ENCODE measurements at regions not wholly inside any gene's neighbourhood (a gene's known extent, or its start where the extent isn't known, plus 50 kb on each side); places are given as distances from the start of the nearest gene placed in this dataset.

DNA sequence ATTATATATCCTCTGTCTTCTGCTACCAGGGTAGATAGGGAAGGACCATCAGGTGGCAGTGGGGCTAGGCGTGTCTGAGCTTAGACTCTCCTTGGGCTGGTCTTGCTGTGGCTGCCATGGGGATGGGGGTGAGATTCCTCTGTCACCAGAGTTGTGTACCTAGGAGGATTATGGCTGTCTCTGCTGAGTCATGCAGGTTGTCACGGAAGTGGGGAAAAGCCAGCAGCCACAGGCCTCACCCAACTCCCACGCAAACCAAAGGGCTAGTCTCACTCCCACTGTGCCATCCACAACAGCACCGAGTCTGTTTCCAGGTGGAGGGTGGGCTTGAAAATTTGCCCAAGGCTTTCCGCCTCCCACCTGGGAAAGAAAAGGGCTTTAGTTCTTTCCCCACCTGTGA, 476.1 kb downstream of the CYLC2 start:
- H2AFZ ChIP-seq (ENCODE audit: low read depth, low read length): no peak overlapping the region
- H3K4me1 ChIP-seq (ENCODE audit: insufficient read depth, low read length): no peaks in the 10 kb centered on the region
- no peaks in the 10 kb centered on the region for H3K27me3 ChIP-seq (ENCODE audit: insufficient read depth, low read length)
- no peaks in the 10 kb centered on the region for H3K9me3 ChIP-seq (ENCODE audit: low read length)
- no peaks in the 10 kb centered on the region for H3K36me3 ChIP-seq (ENCODE audit: insufficient read depth, low read length)
- no peak overlapping the region for H3K4me3 ChIP-seq (ENCODE audit: low read length)

DNA sequence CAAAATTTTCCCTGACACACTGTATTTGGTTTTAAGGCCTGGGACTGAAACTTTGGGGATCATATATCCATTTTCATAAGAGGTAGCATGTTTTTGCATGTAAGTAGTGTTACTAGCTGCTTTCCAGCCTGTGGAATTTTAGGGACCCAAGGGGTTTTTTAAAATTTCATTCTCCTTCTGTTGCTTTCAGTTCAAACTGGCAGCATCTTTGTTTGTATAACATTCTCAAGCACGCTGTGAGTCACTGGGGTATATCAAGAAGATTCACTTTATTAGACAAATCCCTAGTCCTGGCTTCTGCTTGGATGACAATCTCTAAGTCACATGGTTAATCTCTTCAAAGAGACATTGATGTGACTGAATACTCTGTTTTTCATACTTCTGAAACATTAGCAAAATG, 479.0 kb downstream of the CYLC2 start:
- no peak overlapping the region for H3K4me3 ChIP-seq (ENCODE audit: low read length)
- H2AFZ ChIP-seq (ENCODE audit: low read depth, low read length): no peak overlapping the region
- H3K36me3 ChIP-seq (ENCODE audit: insufficient read depth, low read length): no peaks in the 10 kb centered on the region
- no peaks in the 10 kb centered on the region for H3K9me3 ChIP-seq (ENCODE audit: low read length)
- H3K27me3 ChIP-seq (ENCODE audit: insufficient read depth, low read length): no peaks in the 10 kb centered on the region
- no peaks in the 10 kb centered on the region for H3K4me1 ChIP-seq (ENCODE audit: insufficient read depth, low read length)

GRCh38 chr9:103483471-103484096, 488.5 kb downstream of the CYLC2 start:
- no peaks in the 10 kb centered on the region for H3K36me3 ChIP-seq (ENCODE audit: insufficient read depth, low read length)
- H3K9me3 ChIP-seq (ENCODE audit: low read length): no peaks in the 10 kb centered on the region
- H2AFZ ChIP-seq (ENCODE audit: low read depth, low read length): no peak overlapping the region
- no peak overlapping the region for H3K4me3 ChIP-seq (ENCODE audit: low read length)
- no peaks in the 10 kb centered on the region for H3K27me3 ChIP-seq (ENCODE audit: insufficient read depth, low read length)
- no peaks in the 10 kb centered on the region for H3K4me1 ChIP-seq (ENCODE audit: insufficient read depth, low read length)

DNA sequence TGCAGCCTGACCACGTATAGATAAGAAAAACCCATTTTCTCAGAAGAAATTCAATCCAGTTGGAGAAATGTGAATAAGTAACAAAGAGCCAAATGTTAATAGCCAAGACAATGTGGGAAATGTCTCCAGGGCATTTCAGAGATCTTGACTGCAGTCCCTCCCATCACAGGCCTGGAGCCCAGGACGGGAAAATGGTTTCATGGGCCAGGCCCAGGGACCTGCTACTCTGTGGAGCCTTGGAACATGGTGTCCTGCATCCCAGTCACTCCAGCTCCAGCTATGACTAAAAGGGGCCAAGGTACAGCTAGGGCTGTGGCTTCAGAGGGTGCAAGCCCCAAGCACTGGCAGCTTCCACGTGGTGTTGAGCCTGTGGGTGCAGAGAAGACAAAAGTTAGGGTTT, 490.0 kb downstream of the CYLC2 start:
- H3K27me3 ChIP-seq (ENCODE audit: insufficient read depth, low read length): no peaks in the 10 kb centered on the region
- H3K4me1 ChIP-seq (ENCODE audit: insufficient read depth, low read length): no peaks in the 10 kb centered on the region
- H3K9me3 ChIP-seq (ENCODE audit: low read length): no peaks in the 10 kb centered on the region
- no peaks in the 10 kb centered on the region for H3K36me3 ChIP-seq (ENCODE audit: insufficient read depth, low read length)
- H2AFZ ChIP-seq (ENCODE audit: low read depth, low read length): no peak overlapping the region
- no peak overlapping the region for H3K4me3 ChIP-seq (ENCODE audit: low read length)

GRCh38 chr9:103514767-103515166, 519.6 kb downstream of the CYLC2 start:
- H3K36me3 ChIP-seq (ENCODE audit: insufficient read depth, low read length): no peaks in the 10 kb centered on the region
- H3K4me1 ChIP-seq (ENCODE audit: insufficient read depth, low read length): no peaks in the 10 kb centered on the region
- H3K9me3 ChIP-seq (ENCODE audit: low read length): no peaks in the 10 kb centered on the region
- H3K27me3 ChIP-seq (ENCODE audit: insufficient read depth, low read length): no peaks in the 10 kb centered on the region
- H2AFZ ChIP-seq (ENCODE audit: low read depth, low read length): no peak overlapping the region
- no peak overlapping the region for H3K4me3 ChIP-seq (ENCODE audit: low read length)

GRCh38 chr9:103522409-103522808, 527.3 kb downstream of the CYLC2 start:
- Histone ChIP-seq H3K27me3 (ENCODE audit: insufficient read depth, low read length) (no peaks in the 10 kb centered on the region), H2AFZ (ENCODE audit: low read depth, low read length) (no peak overlapping the region), H3K4me3 (ENCODE audit: low read length) (no peak overlapping the region), H3K9me3 (ENCODE audit: low read length) (no peaks in the 10 kb centered on the region), H3K36me3 (ENCODE audit: insufficient read depth, low read length) (no peaks in the 10 kb centered on the region), H3K4me1 (ENCODE audit: insufficient read depth, low read length) (no peaks in the 10 kb centered on the region)

DNA sequence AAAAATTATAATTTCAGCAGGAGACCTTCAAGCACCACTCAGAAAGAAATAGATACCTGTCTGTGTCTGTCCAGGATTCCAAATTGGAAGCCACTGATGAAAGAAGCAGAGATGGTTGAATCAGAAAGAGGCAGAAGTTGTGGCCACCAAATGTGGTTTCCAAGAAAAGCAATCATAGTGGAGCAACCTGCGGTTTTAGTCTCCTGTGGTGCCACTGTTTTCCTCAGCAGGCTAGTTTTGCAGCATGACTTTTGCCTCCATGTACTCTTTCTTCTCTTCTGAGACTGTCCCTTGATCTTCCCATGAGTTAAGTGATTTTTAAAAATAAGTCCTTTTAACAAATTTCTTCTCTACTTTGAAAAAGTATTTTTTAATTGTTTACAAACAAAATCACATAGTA, 535.8 kb downstream of the CYLC2 start:
- Histone ChIP-seq H3K4me3 (ENCODE audit: low read length) (no peak overlapping the region), H2AFZ (ENCODE audit: low read depth, low read length) (no peak overlapping the region), H3K36me3 (ENCODE audit: insufficient read depth, low read length) (no peaks in the 10 kb centered on the region), H3K4me1 (ENCODE audit: insufficient read depth, low read length) (no peaks in the 10 kb centered on the region), H3K27me3 (ENCODE audit: insufficient read depth, low read length) (no peaks in the 10 kb centered on the region), H3K9me3 (ENCODE audit: low read length) (no peaks in the 10 kb centered on the region)

GRCh38 chr9:103533318-103533717, 538.2 kb downstream of the CYLC2 start:
- no peak overlapping the region for H3K4me3 ChIP-seq (ENCODE audit: low read length)
- H3K36me3 ChIP-seq (ENCODE audit: insufficient read depth, low read length): no peaks in the 10 kb centered on the region
- H2AFZ ChIP-seq (ENCODE audit: low read depth, low read length): no peak overlapping the region
- H3K9me3 ChIP-seq (ENCODE audit: low read length): no peaks in the 10 kb centered on the region
- H3K27me3 ChIP-seq (ENCODE audit: insufficient read depth, low read length): no peaks in the 10 kb centered on the region
- no peaks in the 10 kb centered on the region for H3K4me1 ChIP-seq (ENCODE audit: insufficient read depth, low read length)

GRCh38 chr9:103537426-103537825, 542.3 kb downstream of the CYLC2 start:
- Histone ChIP-seq H3K27me3 (ENCODE audit: insufficient read depth, low read length) (no peaks in the 10 kb centered on the region), H3K4me1 (ENCODE audit: insufficient read depth, low read length) (no peaks in the 10 kb centered on the region), H3K9me3 (ENCODE audit: low read length) (no peaks in the 10 kb centered on the region), H3K4me3 (ENCODE audit: low read length) (no peak overlapping the region), H2AFZ (ENCODE audit: low read depth, low read length) (no peak overlapping the region), H3K36me3 (ENCODE audit: insufficient read depth, low read length) (no peaks in the 10 kb centered on the region)

DNA sequence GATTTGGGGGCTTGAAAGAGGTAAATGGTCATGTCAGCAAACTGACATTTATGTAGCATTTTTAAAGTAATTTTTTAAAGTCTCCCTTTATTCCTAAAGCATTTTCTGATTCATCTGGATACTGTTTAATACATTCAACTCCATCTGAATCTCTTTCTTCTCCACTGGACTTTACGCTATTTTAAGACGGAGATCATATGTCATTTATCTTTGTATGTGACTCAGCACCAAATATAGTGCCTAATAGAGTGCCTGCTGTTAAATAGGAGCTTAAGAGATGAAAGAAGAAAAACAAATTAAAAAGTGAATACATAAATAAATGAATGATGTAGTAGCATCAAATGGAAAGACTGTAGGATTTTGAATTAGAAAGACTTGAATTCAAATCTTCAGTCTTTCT, 548.8 kb upstream of the SMC2 start:
- H3K4me3 ChIP-seq (ENCODE audit: low read length): no peak overlapping the region
- no peaks in the 10 kb centered on the region for H3K4me1 ChIP-seq (ENCODE audit: insufficient read depth, low read length)
- no peak overlapping the region for H2AFZ ChIP-seq (ENCODE audit: low read depth, low read length)
- no peaks in the 10 kb centered on the region for H3K27me3 ChIP-seq (ENCODE audit: insufficient read depth, low read length)
- H3K9me3 ChIP-seq (ENCODE audit: low read length): no peaks in the 10 kb centered on the region
- H3K36me3 ChIP-seq (ENCODE audit: insufficient read depth, low read length): no peaks in the 10 kb centered on the region

GRCh38 chr9:103552712-103553111, 541.4 kb upstream of the SMC2 start:
- Histone ChIP-seq H2AFZ (ENCODE audit: low read depth, low read length) (no peak overlapping the region), H3K36me3 (ENCODE audit: insufficient read depth, low read length) (no peaks in the 10 kb centered on the region), H3K4me1 (ENCODE audit: insufficient read depth, low read length) (no peaks in the 10 kb centered on the region), H3K4me3 (ENCODE audit: low read length) (no peak overlapping the region), H3K9me3 (ENCODE audit: low read length) (no peaks in the 10 kb centered on the region), H3K27me3 (ENCODE audit: insufficient read depth, low read length) (no peaks in the 10 kb centered on the region)

GRCh38 chr9:103574056-103574455, 520.1 kb upstream of the SMC2 start:
- no peaks in the 10 kb centered on the region for H3K27me3 ChIP-seq (ENCODE audit: insufficient read depth, low read length)
- no peaks in the 10 kb centered on the region for H3K4me1 ChIP-seq (ENCODE audit: insufficient read depth, low read length)
- no peaks in the 10 kb centered on the region for H3K36me3 ChIP-seq (ENCODE audit: insufficient read depth, low read length)
- no peak overlapping the region for H2AFZ ChIP-seq (ENCODE audit: low read depth, low read length)
- H3K4me3 ChIP-seq (ENCODE audit: low read length): no peak overlapping the region
- H3K9me3 ChIP-seq (ENCODE audit: low read length): no peaks in the 10 kb centered on the region

DNA sequence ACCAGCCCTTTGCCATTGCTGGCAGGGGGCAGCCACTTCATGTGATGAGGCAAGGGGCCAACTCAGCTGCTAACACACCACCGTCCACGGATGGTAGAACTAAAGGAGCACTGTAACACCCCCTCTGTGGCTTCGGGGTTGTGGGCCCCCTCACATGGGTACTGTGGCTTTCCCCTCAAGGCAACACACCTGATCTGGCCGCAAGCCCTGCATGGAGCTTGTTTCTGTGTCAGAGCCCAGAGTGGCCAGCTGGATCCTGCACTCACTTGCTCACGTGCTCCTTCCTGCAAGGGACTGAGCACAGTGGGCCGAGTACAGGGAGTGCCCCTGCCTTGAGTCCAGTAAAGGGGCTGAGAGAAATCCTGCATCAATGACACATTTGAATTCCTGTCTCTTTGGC, 507.4 kb upstream of the SMC2 start:
- no peaks in the 10 kb centered on the region for H3K36me3 ChIP-seq (ENCODE audit: insufficient read depth, low read length)
- no peak overlapping the region for H2AFZ ChIP-seq (ENCODE audit: low read depth, low read length)
- H3K4me1 ChIP-seq (ENCODE audit: insufficient read depth, low read length): no peaks in the 10 kb centered on the region
- no peaks in the 10 kb centered on the region for H3K27me3 ChIP-seq (ENCODE audit: insufficient read depth, low read length)
- no peak overlapping the region for H3K4me3 ChIP-seq (ENCODE audit: low read length)
- no peaks in the 10 kb centered on the region for H3K9me3 ChIP-seq (ENCODE audit: low read length)

- H3K4me1 ChIP-seq (ENCODE audit: insufficient read depth, low read length): no peaks in the 10 kb centered on the region
- no peaks in the 10 kb centered on the region for H3K27me3 ChIP-seq (ENCODE audit: insufficient read depth, low read length)
- no peak overlapping the region for H3K4me3 ChIP-seq (ENCODE audit: low read length)
- H2AFZ ChIP-seq (ENCODE audit: low read depth, low read length): no peak overlapping the region
- H3K36me3 ChIP-seq (ENCODE audit: insufficient read depth, low read length): no peaks in the 10 kb centered on the region
- H3K9me3 ChIP-seq (ENCODE audit: low read length): no peaks in the 10 kb centered on the region
Measured at GRCh38 chr9:103601287-103601686, 492.8 kb upstream of the SMC2 start.

All from neuron (in vitro differentiated cells).